ENCODE measurements at regions not wholly inside any gene's neighbourhood (a gene's known extent, or its start where the extent isn't known, plus 50 kb on each side); places are given as distances from the start of the nearest gene placed in this dataset.

DNA sequence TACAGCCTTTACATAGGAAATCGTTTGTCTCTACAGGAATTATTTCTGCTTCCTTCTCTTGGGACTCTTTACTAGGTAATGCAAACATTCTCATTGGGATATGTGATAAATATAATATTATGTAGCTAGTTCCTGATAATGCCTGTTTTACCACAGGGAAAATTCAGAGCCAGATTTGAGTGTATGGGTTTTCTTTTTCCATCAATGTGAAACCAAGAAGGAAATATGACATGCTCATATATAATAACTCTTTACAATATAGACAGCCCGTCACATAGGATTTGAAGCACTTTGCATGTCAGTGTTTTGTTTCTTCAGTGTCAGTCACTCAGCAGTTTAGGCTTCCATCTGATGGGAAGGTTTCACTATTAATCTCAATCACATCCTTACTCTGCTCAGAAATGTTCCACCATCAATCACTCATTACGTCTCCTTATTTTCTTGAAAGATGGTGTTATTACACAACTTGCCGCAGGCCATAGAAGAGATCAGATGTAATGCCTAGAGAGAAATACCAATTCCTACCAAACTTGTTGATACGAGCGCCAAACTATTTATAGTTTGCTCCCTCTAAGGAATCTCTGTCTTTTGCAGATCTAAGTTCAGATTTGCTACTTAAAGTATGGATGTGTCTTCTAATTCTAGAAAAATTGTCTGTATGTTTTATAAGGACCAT, 314.8 kb downstream of the DIPK2A start:
- H3K27ac Mint-ChIP-seq: no peak overlapping the region
- no peak for DNase-seq
- H3K4me1 Mint-ChIP-seq: no peaks in the 10 kb centered on the region
- intact Hi-C loops (cut with micrococcal nuclease): no loop called here
- H3K9me3 Mint-ChIP-seq: no peaks in the 10 kb centered on the region
- H3K36me3 Mint-ChIP-seq (ENCODE audit: low read depth): no peaks in the 10 kb centered on the region
- H3K4me3 Mint-ChIP-seq: no peak overlapping the region
- H3K27me3 Mint-ChIP-seq: no peaks in the 10 kb centered on the region

DNA sequence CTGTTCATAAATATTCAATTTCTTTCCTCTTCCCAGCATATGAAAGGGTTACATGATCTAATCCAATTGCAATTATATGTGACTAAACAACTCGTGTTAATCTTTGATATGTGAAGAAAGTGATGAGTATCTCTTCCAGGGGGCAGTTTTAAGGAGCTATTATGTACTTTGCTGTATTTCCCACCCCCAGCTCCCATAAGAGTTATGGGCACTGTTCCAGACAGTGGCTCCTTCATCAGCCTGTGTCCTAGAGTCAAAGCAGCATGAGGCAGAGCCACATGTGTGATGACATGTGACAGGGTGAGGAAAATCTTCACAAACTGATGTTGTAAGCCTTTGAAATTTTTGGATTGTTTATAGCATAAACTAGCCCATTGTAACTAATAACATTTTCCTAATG, 315.4 kb downstream of the DIPK2A start:
- no peaks in the 10 kb centered on the region for H3K9me3 Mint-ChIP-seq
- intact Hi-C loops (cut with micrococcal nuclease): no loop called here
- H3K27me3 Mint-ChIP-seq: no peaks in the 10 kb centered on the region
- no peaks in the 10 kb centered on the region for H3K36me3 Mint-ChIP-seq (ENCODE audit: low read depth)
- DNase-seq: no peak
- H3K4me3 Mint-ChIP-seq: no peak overlapping the region
- no peaks in the 10 kb centered on the region for H3K4me1 Mint-ChIP-seq
- H3K27ac Mint-ChIP-seq: no peak overlapping the region

DNA sequence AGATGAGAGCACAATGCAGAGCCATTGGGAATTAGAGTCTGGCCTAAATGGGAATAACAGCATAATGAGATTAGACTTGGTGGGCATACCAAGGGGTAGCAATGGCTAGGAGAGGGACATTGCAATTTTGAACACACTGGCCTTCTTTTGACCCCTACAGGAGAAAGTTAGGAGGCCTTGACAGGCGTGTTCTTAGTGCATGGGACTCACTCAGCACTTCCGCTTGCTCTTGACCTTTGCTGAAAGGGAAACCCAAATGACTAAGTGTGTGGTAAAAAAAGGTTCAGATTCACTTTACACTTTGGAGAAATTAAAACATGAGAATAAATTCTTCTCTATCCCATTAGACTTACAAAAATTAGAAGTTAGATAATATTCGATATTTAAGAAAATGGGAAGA, 317.4 kb downstream of the DIPK2A start:
- no peak for DNase-seq
- Mint-ChIP-seq H3K4me3 (no peak overlapping the region), H3K36me3 (ENCODE audit: low read depth) (no peaks in the 10 kb centered on the region), H3K27ac (no peak overlapping the region), H3K9me3 (no peaks in the 10 kb centered on the region), H3K4me1 (no peaks in the 10 kb centered on the region), H3K27me3 (no peaks in the 10 kb centered on the region)
- intact Hi-C loops (cut with micrococcal nuclease): no loop called here

DNA sequence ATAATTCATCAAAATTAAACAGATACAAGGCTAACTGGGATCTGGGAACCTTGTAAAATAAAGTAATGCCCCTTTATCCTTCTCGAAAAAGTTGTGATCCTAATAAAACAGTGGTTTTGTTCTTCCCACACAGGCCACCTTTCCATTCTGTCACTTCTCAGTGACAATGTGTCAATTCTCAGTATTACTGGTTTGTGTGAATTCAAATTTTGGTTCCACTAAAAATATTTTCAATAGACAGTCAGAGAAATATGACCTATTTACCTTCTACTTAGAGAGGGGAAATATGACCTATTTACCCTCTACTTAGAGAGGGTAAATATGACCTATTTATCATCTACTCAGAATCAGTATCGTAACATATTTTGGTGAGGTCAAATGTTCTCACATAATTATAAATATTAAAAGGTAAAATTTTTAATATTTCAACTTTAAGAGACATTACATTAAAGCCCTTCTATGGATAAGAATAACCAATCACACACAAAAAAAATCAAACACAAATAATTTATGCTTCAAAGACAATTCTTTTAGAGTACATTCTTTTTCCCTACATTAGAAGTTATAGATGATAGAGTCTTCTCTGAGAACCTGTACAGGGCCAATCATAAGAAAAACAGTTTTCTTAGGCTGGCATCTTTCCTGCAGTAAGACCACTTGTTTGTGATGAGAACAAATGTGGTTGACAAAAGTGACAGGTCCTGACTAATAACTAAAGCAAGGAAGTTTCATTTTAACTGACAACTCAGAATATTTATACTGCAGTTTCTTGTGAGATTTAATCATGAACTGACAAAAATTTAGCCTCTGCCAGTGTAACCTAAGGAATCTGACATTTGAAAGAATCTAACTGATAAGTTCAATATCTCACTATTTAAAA, 323.3 kb downstream of the DIPK2A start:
- DNase-seq: no peak
- no peaks in the 10 kb centered on the region for H3K36me3 Mint-ChIP-seq (ENCODE audit: low read depth)

DNA sequence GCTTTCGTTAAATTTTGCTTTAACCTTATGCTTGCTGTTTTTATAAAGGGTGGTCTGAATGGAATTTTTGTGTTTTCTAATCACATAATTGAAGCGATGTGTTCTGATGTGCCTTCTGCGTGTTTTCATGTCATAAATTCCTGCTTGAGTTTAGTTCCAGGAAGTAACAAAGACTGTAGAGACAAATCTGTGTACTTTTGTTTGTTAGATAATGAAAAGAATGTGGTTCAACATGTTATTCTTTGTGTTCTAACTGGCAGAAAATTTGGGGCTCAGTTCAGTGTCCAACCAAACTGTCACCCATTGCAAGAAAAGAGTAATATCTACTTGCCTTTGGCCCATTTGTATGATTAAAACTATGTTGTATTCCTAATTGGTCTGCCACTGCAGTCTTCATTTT, 324.0 kb downstream of the DIPK2A start:
- Mint-ChIP-seq H3K9me3 (no peaks in the 10 kb centered on the region), H3K4me3 (no peak overlapping the region), H3K4me1 (peaks cover 3% of the 10 kb centered on the region), H3K27ac (no peak overlapping the region), H3K36me3 (ENCODE audit: low read depth) (no peaks in the 10 kb centered on the region), H3K27me3 (peaks cover 2% of the 10 kb centered on the region)
- intact Hi-C loops (cut with micrococcal nuclease): no loop called here
- DNase-seq: no peak

More for the DNA sequence above, 323.3 kb downstream of the DIPK2A start:
- H3K9me3 Mint-ChIP-seq: no peaks in the 10 kb centered on the region
- H3K27me3 Mint-ChIP-seq: no peaks in the 10 kb centered on the region
- intact Hi-C loops (cut with micrococcal nuclease): no loop called here
- H3K27ac Mint-ChIP-seq: no peak overlapping the region
- no peak overlapping the region for H3K4me3 Mint-ChIP-seq
- peaks cover 3% of the 10 kb centered on the region for H3K4me1 Mint-ChIP-seq

DNA sequence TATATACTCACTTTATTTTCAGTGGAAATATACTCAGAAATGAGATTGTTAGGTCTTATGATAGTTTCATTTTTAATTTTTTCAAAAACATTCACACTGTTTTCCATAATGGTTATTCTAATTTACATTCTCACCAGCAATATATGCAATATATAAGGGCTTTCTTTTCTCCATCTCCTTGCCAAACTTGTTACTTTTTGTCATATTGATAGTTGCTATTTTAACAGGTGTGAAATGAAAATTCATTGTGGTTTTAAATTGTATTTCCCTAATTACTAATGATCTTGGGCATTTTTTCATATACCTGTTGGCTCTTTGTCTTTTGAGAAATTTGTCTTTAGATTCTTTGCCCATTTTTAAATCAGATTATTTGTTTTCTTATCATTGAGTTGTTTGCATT, 325.2 kb downstream of the DIPK2A start:
- peaks cover 3% of the 10 kb centered on the region for H3K4me1 Mint-ChIP-seq
- intact Hi-C loops (cut with micrococcal nuclease): no loop called here
- H3K9me3 Mint-ChIP-seq: no peaks in the 10 kb centered on the region
- DNase-seq: no peak
- H3K4me3 Mint-ChIP-seq: no peak overlapping the region
- H3K36me3 Mint-ChIP-seq (ENCODE audit: low read depth): no peaks in the 10 kb centered on the region
- H3K27ac Mint-ChIP-seq: no peak overlapping the region
- peaks cover 4% of the 10 kb centered on the region for H3K27me3 Mint-ChIP-seq

DNA sequence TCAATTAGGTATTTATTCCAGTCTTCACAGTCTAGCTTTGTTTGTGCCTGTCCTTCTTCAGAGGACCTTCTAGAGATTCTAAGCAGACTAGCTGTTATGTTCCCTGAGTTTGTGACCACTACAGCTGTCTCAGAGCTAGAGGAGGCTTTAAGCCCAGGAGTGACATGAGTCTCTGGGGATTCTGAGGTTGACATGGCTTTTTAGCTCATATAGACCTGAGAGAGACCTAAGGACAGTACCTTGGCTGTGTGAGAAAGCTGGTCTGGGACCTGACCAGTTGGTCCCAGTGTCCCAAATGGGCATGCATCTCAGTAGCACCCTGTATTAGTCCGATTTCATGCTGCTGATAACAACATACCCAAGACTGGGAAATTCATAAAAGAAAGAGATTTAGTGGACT, 330.2 kb downstream of the DIPK2A start:
- H3K4me3 Mint-ChIP-seq: no peak overlapping the region
- H3K36me3 Mint-ChIP-seq (ENCODE audit: low read depth): no peaks in the 10 kb centered on the region
- peaks cover 4% of the 10 kb centered on the region for H3K27me3 Mint-ChIP-seq
- intact Hi-C loops (cut with micrococcal nuclease): no loop called here
- H3K9me3 Mint-ChIP-seq: no peaks in the 10 kb centered on the region
- H3K27ac Mint-ChIP-seq: no peak overlapping the region
- no peaks in the 10 kb centered on the region for H3K4me1 Mint-ChIP-seq
- no peak for DNase-seq

DNA sequence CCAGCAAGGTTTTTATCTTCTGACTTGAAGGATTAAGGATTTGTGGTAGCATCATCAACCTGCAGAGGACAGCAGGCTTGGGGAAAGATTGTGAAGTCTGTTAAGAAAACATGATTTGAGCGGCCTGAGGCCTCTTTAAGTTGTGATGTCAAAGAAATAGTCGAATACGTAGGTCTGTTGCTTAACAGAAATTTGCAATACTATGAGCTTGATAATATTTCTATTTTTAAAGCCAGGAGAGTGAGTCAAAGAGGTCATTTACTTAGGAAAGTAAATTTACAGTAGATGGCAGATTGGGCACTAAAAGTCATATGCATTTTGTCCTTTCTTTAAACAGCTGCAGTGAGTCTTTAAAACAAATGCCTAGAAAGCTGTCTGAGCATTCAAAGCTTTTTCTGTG, 336.3 kb downstream of the DIPK2A start:
- no peaks in the 10 kb centered on the region for H3K27me3 Mint-ChIP-seq
- intact Hi-C loops (cut with micrococcal nuclease): no loop called here
- H3K27ac Mint-ChIP-seq: no peak overlapping the region
- DNase-seq: no peak
- H3K4me3 Mint-ChIP-seq: no peak overlapping the region
- H3K36me3 Mint-ChIP-seq (ENCODE audit: low read depth): no peaks in the 10 kb centered on the region
- no peaks in the 10 kb centered on the region for H3K9me3 Mint-ChIP-seq
- no peaks in the 10 kb centered on the region for H3K4me1 Mint-ChIP-seq

DNA sequence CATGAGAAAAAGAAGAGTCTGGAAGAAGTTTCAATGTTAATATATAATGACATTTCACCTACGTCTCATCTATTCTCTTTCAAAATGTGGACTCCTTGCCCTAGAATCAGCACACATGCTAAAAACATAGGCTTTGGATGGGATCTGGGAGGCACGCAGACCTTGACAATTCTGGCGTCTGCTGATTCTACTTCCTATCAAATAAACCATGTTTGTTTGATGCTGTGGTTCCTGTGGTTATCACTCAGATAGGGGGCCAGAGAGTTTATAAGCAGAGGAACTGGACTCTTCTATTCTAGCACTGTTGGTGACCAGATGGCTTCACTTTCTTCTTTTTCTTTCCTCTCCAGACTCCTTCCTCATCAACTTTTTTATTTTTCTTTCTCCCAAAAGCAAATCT, 336.8 kb downstream of the DIPK2A start:
- no peak for DNase-seq
- intact Hi-C loops (cut with micrococcal nuclease): no loop called here
- Mint-ChIP-seq H3K27ac (no peak overlapping the region), H3K4me3 (no peak overlapping the region), H3K27me3 (no peaks in the 10 kb centered on the region), H3K36me3 (ENCODE audit: low read depth) (no peaks in the 10 kb centered on the region), H3K9me3 (no peaks in the 10 kb centered on the region), H3K4me1 (no peaks in the 10 kb centered on the region)

DNA sequence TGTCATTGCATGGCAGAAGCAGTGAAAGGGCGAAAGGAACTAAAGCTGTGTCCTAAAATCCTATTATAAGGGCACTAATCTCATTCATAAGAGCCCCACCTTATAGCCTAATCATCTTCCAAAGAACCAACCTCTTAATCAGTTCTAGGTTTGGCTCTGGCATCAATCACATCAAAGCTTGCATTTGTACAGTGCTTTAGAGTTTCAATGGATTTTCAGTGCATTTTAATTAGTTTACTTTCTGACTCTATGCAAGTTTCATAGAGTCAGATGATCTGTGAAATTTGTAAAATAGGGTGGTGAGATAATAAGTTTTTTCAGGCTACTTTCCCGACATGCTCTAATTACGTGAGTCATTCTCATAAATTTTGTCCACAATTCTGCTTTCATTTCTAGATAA, 341.1 kb downstream of the DIPK2A start:
- H3K36me3 Mint-ChIP-seq (ENCODE audit: low read depth): no peaks in the 10 kb centered on the region
- intact Hi-C loops (cut with micrococcal nuclease): no loop called here
- H3K27ac Mint-ChIP-seq: no peak overlapping the region

DNA sequence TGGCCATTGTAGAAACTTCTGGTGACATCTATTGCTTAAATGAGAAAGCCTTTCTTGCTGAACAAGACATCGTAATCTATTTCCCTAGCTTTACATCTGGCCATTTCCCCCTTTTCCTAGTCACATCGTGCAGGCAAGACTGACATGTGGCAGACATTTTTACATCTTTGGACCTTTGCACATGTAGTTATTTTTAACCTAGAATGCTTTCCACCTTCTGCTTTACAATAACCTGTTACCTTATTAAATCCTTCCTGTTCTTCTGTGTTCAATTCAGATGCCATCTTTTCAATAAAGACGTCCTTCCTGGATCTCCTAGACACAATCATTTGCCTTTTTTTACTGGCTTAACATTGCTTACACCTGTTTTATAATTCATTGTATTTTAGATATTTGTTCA, 343.3 kb downstream of the DIPK2A start:
- Mint-ChIP-seq H3K4me1 (no peaks in the 10 kb centered on the region), H3K36me3 (ENCODE audit: low read depth) (no peaks in the 10 kb centered on the region), H3K27me3 (no peaks in the 10 kb centered on the region), H3K4me3 (no peak overlapping the region), H3K27ac (no peak overlapping the region), H3K9me3 (no peaks in the 10 kb centered on the region)
- intact Hi-C loops (cut with micrococcal nuclease): no loop called here
- no peak for DNase-seq

More for the DNA sequence above, 341.1 kb downstream of the DIPK2A start:
- Mint-ChIP-seq H3K4me1 (no peaks in the 10 kb centered on the region), H3K27me3 (no peaks in the 10 kb centered on the region), H3K4me3 (no peak overlapping the region), H3K9me3 (no peaks in the 10 kb centered on the region)
- DNase-seq: no peak

DNA sequence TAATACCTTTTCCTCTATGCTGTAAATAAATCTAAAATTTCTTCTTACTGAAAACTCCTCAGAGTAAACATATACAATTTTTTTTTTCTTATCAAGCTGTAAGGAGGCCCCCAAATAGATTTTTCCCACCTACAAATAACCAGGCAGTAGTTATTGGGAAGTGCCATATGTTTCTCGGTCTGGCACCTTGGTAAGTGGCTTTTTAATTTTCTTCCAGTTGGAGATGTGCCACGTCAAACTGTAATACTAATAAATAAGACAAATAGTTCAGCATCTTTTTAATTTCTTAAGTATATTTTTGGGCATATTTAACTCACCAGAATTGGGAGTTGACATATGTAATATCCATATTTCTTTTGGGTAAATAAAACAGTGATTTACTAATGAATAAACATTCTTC, 346.3 kb downstream of the DIPK2A start:
- no peaks in the 10 kb centered on the region for H3K9me3 Mint-ChIP-seq
- H3K4me1 Mint-ChIP-seq: no peaks in the 10 kb centered on the region
- H3K4me3 Mint-ChIP-seq: no peak overlapping the region
- H3K36me3 Mint-ChIP-seq (ENCODE audit: low read depth): no peaks in the 10 kb centered on the region
- no peak for DNase-seq
- intact Hi-C loops (cut with micrococcal nuclease): no loop called here
- H3K27me3 Mint-ChIP-seq: no peaks in the 10 kb centered on the region
- H3K27ac Mint-ChIP-seq: no peak overlapping the region

DNA sequence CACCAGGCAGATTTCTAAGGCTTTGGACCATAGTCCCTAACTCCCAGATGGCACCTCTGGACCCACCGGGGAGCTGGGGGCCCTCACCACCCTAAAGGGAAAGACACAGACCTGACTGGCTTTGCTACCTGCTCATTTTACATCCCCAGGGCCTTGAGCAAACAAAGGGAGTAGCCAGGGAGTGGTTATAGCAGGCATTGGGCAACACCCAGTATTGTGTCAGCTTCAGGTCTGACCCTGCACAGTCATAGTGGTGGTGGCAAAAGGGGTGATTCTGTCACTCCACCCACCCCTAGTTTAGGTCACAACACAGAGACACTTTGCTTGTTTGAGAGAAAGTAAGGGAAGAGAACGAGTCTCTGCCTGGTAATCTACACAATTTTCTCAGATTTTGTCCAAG, 352.5 kb downstream of the DIPK2A start:
- no peaks in the 10 kb centered on the region for H3K27me3 Mint-ChIP-seq
- no peaks in the 10 kb centered on the region for H3K4me1 Mint-ChIP-seq
- H3K27ac Mint-ChIP-seq: no peak overlapping the region
- H3K4me3 Mint-ChIP-seq: no peak overlapping the region
- no peaks in the 10 kb centered on the region for H3K36me3 Mint-ChIP-seq (ENCODE audit: low read depth)
- H3K9me3 Mint-ChIP-seq: no peaks in the 10 kb centered on the region
- intact Hi-C loops (cut with micrococcal nuclease): no loop called here
- DNase-seq: no peak

DNA sequence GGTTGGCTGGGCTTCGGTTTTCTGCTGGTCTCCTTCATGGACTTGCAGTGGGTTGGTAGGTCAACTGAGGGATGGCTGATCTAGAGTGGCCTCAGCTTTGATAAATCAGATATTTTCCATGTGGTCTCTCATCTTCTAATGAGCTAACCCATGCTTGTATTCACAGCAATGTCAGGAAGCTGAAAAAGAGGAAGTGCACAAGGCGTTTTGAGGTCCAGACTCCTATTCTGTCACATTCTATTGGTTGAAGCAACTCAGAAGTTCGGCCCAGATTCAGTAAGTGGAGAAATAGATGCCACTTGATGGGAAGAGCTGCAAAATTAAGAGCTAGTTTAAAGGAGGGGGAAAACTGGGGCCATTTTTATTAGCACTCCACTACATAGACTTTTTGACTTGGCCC, 361.2 kb downstream of the DIPK2A start:
- Mint-ChIP-seq H3K27ac (no peak overlapping the region), H3K4me1 (no peaks in the 10 kb centered on the region), H3K36me3 (ENCODE audit: low read depth) (no peaks in the 10 kb centered on the region), H3K27me3 (no peaks in the 10 kb centered on the region), H3K9me3 (no peaks in the 10 kb centered on the region), H3K4me3 (no peak overlapping the region)
- DNase-seq: no peak
- intact Hi-C loops (cut with micrococcal nuclease): no loop called here
